HT-29 (cell line): ENCODE measurements at regions not wholly inside any gene's neighbourhood (a gene's known extent, or its start where the extent isn't known, plus 50 kb on each side); places are given as distances from the start of the nearest gene placed in this dataset.
"Not testable (repeated sequence)": the region's sequence is repeated elsewhere in the genome, so short reads cannot be mapped to it uniquely, and the experiment has no call there.

ENCODE experiments used
- DNase-seq: peaks from one replicate; pipeline ENCODE4 v3.0.0-alpha.2; 2015; ENCODE audit warnings: low spot score

- DNase-seq = no peak
These were observed 606.0 kb downstream of the TMEM182 start for GRCh38 chr2:103367877-103368276.

- DNase-seq = no peak
These were observed 621.7 kb downstream of the TMEM182 start for GRCh38 chr2:103383541-103383940.

GRCh38 chr2:103386872-103387271 lies 625.0 kb downstream of the TMEM182 start:
- DNase-seq = no peak

- no peak for DNase-seq
These were observed 626.1 kb downstream of the TMEM182 start for GRCh38 chr2:103387888-103388287.

GRCh38 chr2:103396152-103396551 lies 634.3 kb downstream of the TMEM182 start:
- no peak for DNase-seq

- peak; percentile 20 for DNase-seq
These were observed 639.8 kb downstream of the TMEM182 start for GRCh38 chr2:103401621-103402020.

GRCh38 chr2:103402336-103402735 lies 640.5 kb downstream of the TMEM182 start:
- no peak for DNase-seq

- DNase-seq = no peak
These were observed 641.1 kb downstream of the TMEM182 start for GRCh38 chr2:103402944-103403343.

GRCh38 chr2:103403388-103403787 lies 641.6 kb downstream of the TMEM182 start:
- not testable (repeated sequence) for DNase-seq

GRCh38 chr2:103410221-103410620 lies 648.4 kb downstream of the TMEM182 start:
- no peak for DNase-seq

- no peak for DNase-seq
These were observed 657.7 kb downstream of the TMEM182 start for GRCh38 chr2:103419506-103419905.

GRCh38 chr2:103423100-103423499 lies 661.3 kb downstream of the TMEM182 start:
- no peak for DNase-seq

GRCh38 chr2:103427567-103427966 lies 665.7 kb downstream of the TMEM182 start:
- DNase-seq = no peak

- DNase-seq = no peak
These were observed 668.4 kb downstream of the TMEM182 start for GRCh38 chr2:103430191-103430590.

GRCh38 chr2:103435010-103435409 lies 673.2 kb downstream of the TMEM182 start:
- DNase-seq = no peak

- no peak for DNase-seq
These were observed 675.3 kb downstream of the TMEM182 start for GRCh38 chr2:103437161-103437560.

GRCh38 chr2:103445347-103445746 lies 683.5 kb downstream of the TMEM182 start:
- no peak for DNase-seq

- DNase-seq = peak; percentile 18
These were observed 686.7 kb downstream of the TMEM182 start for GRCh38 chr2:103448495-103448894.

GRCh38 chr2:103451283-103451682 lies 689.5 kb downstream of the TMEM182 start:
- DNase-seq = no peak

- peak; percentile 22 for DNase-seq
These were observed 697.5 kb downstream of the TMEM182 start for GRCh38 chr2:103459283-103459682.

- DNase-seq = no peak
These were observed 700.3 kb downstream of the TMEM182 start for GRCh38 chr2:103462101-103462500.

- DNase-seq = no peak
These were observed 700.9 kb downstream of the TMEM182 start for GRCh38 chr2:103462712-103463111.

- no peak for DNase-seq
These were observed 703.0 kb downstream of the TMEM182 start for GRCh38 chr2:103464831-103465230.

- DNase-seq = no peak
These were observed 708.0 kb downstream of the TMEM182 start for GRCh38 chr2:103469800-103470199.

GRCh38 chr2:103484906-103485305 lies 723.1 kb downstream of the TMEM182 start:
- DNase-seq = no peak
